Lower lobe of right lung (tissue), 2 donors: ENCODE measurements at regions not wholly inside any gene's neighbourhood (a gene's known extent, or its start where the extent isn't known, plus 50 kb on each side); places are given as distances from the start of the nearest gene placed in this dataset.

Experiments
- ATAC-seq, 2 donors: fragments of 200-7000 bp; cut with Tn5 transposase; one replicate each; pipeline ENCODE4 v1.9.1; 2020 to 2022; ENCODE audit warnings: mild to moderate bottlenecking in 2 of 2, moderate library complexity in 2 of 2
- DNase-seq: peaks from one replicate; pipeline ENCODE4 v3.0.0-alpha.2; 2020
- H3K27ac ChIP-seq: fragments of 200-600 bp; one replicate; pipeline ENCODE4 v1.8.0; 2022
- H3K27me3 ChIP-seq: fragments of 200-600 bp; one replicate; pipeline ENCODE4 v1.8.0; 2022; ENCODE audit warnings: low read depth
- H3K36me3 ChIP-seq: fragments of 200-600 bp; one replicate; pipeline ENCODE4 v1.8.0; 2022; ENCODE audit warnings: mild to moderate bottlenecking
- H3K4me1 ChIP-seq: fragments of 200-600 bp; one replicate; pipeline ENCODE4 v1.8.0; 2022
- H3K4me3 ChIP-seq: fragments of 200-600 bp; one replicate; pipeline ENCODE4 v1.8.0; 2022; ENCODE audit warnings: mild to moderate bottlenecking
- H3K9me3 ChIP-seq: fragments of 200-600 bp; one replicate; pipeline ENCODE4 v1.8.0; 2022
- intact Hi-C: fragments of 100-400 bp; cut with DNase I; formaldehyde crosslinking; loops from one replicate; pipeline ENCODE4 v1.11.0; 2022
- TF ChIP-seq, protein P1 (sequence below): fragments of 200-600 bp; IDR thresholded peaks from one replicate; pipeline ENCODE4 v1.8.0; 2022; ENCODE audit warnings: antibody characterized with exemption, mild to moderate bottlenecking
- donor health status: DM: no; HTN: yes; CAD: no; lungs with severe emphysema.

DNA sequence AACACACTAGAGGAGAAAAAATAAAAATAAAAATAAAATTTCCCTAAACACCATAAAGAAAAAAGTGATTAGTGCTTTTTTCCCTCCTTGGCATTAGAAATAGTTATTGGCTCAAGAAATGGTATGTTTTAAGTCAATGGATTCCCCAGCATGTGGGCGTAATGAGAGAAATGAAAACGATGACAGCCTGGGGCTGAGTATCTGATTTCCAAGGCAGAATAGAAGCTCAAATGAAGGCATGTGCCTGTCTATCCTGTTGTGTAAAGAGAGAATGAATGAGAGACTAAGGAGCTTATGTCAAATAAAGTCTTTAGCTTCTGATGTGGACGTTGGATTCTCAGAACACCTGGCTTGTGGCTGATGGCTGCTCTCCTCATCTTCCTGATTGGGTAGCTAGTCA lies 1408.4 kb upstream of the TMEM132C start:
- TF ChIP-seq, protein P1, sequence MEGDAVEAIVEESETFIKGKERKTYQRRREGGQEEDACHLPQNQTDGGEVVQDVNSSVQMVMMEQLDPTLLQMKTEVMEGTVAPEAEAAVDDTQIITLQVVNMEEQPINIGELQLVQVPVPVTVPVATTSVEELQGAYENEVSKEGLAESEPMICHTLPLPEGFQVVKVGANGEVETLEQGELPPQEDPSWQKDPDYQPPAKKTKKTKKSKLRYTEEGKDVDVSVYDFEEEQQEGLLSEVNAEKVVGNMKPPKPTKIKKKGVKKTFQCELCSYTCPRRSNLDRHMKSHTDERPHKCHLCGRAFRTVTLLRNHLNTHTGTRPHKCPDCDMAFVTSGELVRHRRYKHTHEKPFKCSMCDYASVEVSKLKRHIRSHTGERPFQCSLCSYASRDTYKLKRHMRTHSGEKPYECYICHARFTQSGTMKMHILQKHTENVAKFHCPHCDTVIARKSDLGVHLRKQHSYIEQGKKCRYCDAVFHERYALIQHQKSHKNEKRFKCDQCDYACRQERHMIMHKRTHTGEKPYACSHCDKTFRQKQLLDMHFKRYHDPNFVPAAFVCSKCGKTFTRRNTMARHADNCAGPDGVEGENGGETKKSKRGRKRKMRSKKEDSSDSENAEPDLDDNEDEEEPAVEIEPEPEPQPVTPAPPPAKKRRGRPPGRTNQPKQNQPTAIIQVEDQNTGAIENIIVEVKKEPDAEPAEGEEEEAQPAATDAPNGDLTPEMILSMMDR = no peak
- H3K27ac ChIP-seq = no peak overlapping the region
- no peak overlapping the region for H3K4me3 ChIP-seq
- intact Hi-C loops = no loop called here
- H3K9me3 ChIP-seq = no peaks in the 10 kb centered on the region
- no peaks in the 10 kb centered on the region for H3K27me3 ChIP-seq
- no peaks in the 10 kb centered on the region for H3K4me1 ChIP-seq
- no peak for ATAC-seq
- no peaks in the 10 kb centered on the region for H3K36me3 ChIP-seq
- DNase-seq = no peak

DNA sequence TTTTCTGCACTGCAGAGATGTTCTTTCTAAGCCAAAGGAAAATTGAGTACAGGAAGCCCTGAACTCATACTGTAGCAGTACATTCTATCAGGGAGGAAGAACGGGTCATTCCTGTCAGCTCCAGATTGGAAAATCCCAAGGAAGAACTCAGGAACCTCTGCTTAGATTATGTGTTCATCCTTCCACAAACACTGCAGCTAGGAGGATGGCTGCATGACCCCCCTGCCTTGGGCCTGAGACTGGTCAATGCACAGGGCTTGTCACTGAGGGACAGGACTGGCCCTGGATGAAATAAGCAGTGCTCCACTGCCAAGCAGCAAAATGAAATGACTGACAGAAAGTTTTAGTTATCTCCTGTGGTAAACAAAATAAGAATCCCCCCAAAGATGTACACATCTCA lies 1406.8 kb upstream of the TMEM132C start:
- ATAC-seq (no peak), DNase-seq (no peak)
- Histone ChIP-seq H3K4me1 (no peaks in the 10 kb centered on the region), H3K27ac (no peak overlapping the region), H3K36me3 (no peaks in the 10 kb centered on the region), H3K27me3 (no peaks in the 10 kb centered on the region), H3K4me3 (no peak overlapping the region), H3K9me3 (no peaks in the 10 kb centered on the region)
- TF ChIP-seq, protein P1 = no peak
- intact Hi-C loops = no loop called here

DNA sequence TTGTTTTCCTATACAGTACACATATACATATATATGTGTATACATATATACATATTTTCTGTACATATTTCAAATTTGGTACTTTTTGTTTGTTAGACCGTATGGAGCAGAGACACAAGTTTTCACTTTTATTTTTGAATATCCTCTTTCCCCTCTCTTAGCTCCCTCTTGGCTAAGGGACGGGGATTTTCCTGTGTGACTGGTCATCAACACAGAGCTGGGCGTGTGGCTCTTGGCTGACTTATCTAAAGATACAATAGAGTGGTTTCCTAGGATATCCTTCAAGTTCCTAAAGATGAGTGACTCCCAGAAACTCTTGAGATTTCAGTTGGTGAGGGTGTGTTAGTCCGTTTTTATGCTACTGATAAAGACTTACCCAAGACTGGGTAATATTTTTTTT lies 1404.5 kb upstream of the TMEM132C start:
- intact Hi-C loops = no loop called here
- TF ChIP-seq, protein P1 = no peak
- H3K36me3 ChIP-seq = no peaks in the 10 kb centered on the region
- H3K27me3 ChIP-seq = no peaks in the 10 kb centered on the region
- H3K27ac ChIP-seq = no peak overlapping the region
- H3K4me3 ChIP-seq = no peak overlapping the region
- H3K4me1 ChIP-seq = no peaks in the 10 kb centered on the region
- no peak for DNase-seq
- H3K9me3 ChIP-seq = no peaks in the 10 kb centered on the region
- no peak for ATAC-seq

DNA sequence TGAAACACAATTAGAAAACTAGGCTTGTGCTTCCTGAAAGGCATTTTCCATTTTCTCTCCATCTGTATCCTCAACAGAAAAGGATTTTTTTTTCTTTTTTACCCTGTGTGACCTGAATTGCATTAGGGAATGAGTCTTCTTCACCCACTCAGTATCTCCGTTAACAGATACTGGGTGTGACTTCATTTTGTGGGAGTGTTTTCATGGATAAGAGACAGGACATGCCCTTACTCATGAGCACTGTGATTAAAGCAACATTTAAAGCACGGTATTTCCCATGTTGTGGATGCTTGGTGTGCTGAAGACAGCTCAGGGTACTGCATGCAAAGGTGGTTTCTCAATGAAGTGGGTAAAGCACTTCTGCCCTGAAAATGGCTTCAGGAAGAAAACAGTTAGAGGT lies 1397.3 kb upstream of the TMEM132C start:
- TF ChIP-seq, protein P1 = no peak

DNA sequence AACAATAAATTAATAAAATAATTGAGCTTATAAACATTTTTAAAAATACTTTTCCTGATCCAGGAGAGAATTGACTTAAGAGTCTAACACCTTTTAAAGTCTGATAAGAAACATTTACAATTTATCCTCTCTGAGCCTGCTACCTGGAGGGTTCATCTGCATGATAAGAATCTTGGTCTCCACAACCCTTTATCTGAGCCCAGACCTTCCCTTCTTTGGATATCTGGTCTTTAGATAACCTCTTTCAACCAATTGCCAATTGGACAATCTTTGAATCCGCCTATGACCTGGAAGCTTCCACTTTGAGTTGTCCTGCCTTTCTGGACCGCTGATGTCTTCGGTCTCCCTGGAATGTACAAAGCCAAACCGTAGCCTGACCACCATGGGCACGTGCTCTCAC lies 1393.3 kb upstream of the TMEM132C start:
- DNase-seq (no peak), ATAC-seq (no peak)
- H3K4me3 ChIP-seq = no peak overlapping the region
- no peaks in the 10 kb centered on the region for H3K9me3 ChIP-seq
- H3K36me3 ChIP-seq = no peaks in the 10 kb centered on the region
- TF ChIP-seq, protein P1 = no peak
- no peak overlapping the region for H3K27ac ChIP-seq
- intact Hi-C loops = no loop called here
- no peaks in the 10 kb centered on the region for H3K4me1 ChIP-seq
- H3K27me3 ChIP-seq = no peaks in the 10 kb centered on the region

More for the DNA sequence above, 1397.3 kb upstream of the TMEM132C start:
- Histone ChIP-seq H3K4me1 (no peaks in the 10 kb centered on the region), H3K27me3 (no peaks in the 10 kb centered on the region), H3K27ac (no peak overlapping the region), H3K36me3 (no peaks in the 10 kb centered on the region), H3K4me3 (no peak overlapping the region), H3K9me3 (no peaks in the 10 kb centered on the region)
- DNase-seq (no peak), ATAC-seq (no peak)
- intact Hi-C loops = no loop called here
